ENCODE measurements at regions not wholly inside any gene's neighbourhood (a gene's known extent, or its start where the extent isn't known, plus 50 kb on each side); places are given as distances from the start of the nearest gene placed in this dataset.

DNA sequence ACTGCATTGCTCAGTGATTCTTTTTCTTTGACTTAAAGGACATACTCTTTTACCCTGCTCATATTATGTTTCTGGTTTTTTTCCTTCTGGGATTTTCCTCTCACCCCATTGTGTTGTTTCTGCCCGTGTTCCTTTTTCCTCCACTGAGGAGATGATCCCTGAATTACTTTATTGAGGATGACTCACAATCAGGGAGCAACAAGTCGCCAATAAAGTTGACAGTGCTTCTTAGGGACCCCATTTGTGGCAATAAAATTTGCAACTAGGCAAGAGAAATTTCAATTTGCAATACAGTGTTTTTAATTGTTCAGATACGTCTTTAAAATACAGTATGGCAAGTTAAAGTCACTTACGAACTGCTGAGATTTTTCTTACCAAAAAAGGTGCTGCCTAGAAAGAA, 217.9 kb downstream of the SOX4 start:
- Histone ChIP-seq H3K27ac (replicated peaks) (no peak overlapping the region), H3K27me3 (ENCODE audit: insufficient read depth, poor library complexity, severe bottlenecking) (no peaks in the 10 kb centered on the region), H3K4me3 (replicated peaks; ENCODE audit: insufficient read depth, low read length) (no peak overlapping the region)
- TF ChIP-seq GABPA (IDR thresholded peaks at IDR 0.05; ENCODE audit: low read depth) = no peak
- TF ChIP-seq, protein P1, sequence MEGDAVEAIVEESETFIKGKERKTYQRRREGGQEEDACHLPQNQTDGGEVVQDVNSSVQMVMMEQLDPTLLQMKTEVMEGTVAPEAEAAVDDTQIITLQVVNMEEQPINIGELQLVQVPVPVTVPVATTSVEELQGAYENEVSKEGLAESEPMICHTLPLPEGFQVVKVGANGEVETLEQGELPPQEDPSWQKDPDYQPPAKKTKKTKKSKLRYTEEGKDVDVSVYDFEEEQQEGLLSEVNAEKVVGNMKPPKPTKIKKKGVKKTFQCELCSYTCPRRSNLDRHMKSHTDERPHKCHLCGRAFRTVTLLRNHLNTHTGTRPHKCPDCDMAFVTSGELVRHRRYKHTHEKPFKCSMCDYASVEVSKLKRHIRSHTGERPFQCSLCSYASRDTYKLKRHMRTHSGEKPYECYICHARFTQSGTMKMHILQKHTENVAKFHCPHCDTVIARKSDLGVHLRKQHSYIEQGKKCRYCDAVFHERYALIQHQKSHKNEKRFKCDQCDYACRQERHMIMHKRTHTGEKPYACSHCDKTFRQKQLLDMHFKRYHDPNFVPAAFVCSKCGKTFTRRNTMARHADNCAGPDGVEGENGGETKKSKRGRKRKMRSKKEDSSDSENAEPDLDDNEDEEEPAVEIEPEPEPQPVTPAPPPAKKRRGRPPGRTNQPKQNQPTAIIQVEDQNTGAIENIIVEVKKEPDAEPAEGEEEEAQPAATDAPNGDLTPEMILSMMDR (IDR thresholded peaks at IDR 0.05; ENCODE audit: insufficient read depth, low read length) = no peak
- no peak for TF ChIP-seq POLR2AphosphoS5 (IDR thresholded peaks at IDR 0.05; ENCODE audit: low read depth)
- TF ChIP-seq, protein P2, sequence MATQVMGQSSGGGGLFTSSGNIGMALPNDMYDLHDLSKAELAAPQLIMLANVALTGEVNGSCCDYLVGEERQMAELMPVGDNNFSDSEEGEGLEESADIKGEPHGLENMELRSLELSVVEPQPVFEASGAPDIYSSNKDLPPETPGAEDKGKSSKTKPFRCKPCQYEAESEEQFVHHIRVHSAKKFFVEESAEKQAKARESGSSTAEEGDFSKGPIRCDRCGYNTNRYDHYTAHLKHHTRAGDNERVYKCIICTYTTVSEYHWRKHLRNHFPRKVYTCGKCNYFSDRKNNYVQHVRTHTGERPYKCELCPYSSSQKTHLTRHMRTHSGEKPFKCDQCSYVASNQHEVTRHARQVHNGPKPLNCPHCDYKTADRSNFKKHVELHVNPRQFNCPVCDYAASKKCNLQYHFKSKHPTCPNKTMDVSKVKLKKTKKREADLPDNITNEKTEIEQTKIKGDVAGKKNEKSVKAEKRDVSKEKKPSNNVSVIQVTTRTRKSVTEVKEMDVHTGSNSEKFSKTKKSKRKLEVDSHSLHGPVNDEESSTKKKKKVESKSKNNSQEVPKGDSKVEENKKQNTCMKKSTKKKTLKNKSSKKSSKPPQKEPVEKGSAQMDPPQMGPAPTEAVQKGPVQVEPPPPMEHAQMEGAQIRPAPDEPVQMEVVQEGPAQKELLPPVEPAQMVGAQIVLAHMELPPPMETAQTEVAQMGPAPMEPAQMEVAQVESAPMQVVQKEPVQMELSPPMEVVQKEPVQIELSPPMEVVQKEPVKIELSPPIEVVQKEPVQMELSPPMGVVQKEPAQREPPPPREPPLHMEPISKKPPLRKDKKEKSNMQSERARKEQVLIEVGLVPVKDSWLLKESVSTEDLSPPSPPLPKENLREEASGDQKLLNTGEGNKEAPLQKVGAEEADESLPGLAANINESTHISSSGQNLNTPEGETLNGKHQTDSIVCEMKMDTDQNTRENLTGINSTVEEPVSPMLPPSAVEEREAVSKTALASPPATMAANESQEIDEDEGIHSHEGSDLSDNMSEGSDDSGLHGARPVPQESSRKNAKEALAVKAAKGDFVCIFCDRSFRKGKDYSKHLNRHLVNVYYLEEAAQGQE (IDR thresholded peaks at IDR 0.05; ENCODE audit: insufficient replicate concordance, low read depth) = no peak
- no peak for TF ChIP-seq SPI1 (IDR thresholded peaks at IDR 0.05; ENCODE audit: borderline replicate concordance, low read depth)
- no peak for DNase-seq (ENCODE audit: low read depth in 1 of 2, low spot score in 1 of 2)

DNA sequence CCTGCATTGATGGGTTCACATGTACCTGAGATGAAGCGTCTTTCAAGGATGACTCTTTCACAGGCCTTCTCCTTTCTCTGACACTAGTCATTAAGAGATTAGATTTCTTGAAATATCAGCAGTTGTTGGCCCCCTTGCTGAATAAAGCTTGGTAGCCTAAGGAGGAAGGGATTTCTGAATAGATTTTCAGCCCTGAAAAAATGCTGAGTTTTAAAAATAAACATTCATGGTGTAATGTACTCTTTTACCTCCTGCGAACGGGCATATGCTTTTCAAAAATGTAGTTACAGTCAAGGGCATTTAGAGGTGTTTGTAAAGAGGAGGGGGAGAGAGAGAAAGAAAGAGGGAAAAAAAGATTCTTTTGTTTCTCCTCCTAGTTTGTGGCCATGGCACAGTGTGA, 222.7 kb downstream of the SOX4 start:
- no peak for DNase-seq (ENCODE audit: low read depth in 1 of 2, low spot score in 1 of 2)
- Histone ChIP-seq H3K4me3 (replicated peaks; ENCODE audit: insufficient read depth, low read length) (no peak overlapping the region), H3K27me3 (ENCODE audit: insufficient read depth, poor library complexity, severe bottlenecking) (no peaks in the 10 kb centered on the region), H3K27ac (replicated peaks) (no peak overlapping the region)
- TF ChIP-seq, protein P2 (IDR thresholded peaks at IDR 0.05; ENCODE audit: insufficient replicate concordance, low read depth) = no peak
- TF ChIP-seq, protein P1 (IDR thresholded peaks at IDR 0.05; ENCODE audit: insufficient read depth, low read length) = no peak
- TF ChIP-seq SPI1 (IDR thresholded peaks at IDR 0.05; ENCODE audit: borderline replicate concordance, low read depth) (no peak), GABPA (IDR thresholded peaks at IDR 0.05; ENCODE audit: low read depth) (no peak), POLR2AphosphoS5 (IDR thresholded peaks at IDR 0.05; ENCODE audit: low read depth) (no peak)

DNA sequence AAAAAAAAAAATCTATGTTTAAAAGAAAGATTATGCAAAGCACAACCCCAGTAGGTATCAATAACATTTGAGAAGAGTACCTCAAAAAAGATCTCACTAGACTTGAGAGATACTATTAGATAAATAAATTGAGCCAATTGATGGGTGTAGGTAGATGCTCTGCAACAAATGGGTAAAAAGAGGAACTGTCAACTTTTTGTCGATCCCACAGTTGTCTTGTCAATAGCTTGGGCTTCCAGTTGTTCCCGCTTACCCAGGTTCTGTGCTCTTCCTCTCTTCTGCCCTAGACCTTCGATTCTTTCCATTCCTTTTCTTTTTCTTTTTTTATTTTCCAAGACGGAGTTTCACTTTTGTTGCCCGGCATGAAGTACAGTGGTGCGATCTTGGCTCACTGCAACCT, 226.9 kb downstream of the SOX4 start:
- TF ChIP-seq, protein P2 (IDR thresholded peaks at IDR 0.05; ENCODE audit: insufficient replicate concordance, low read depth) = no peak
- peak; percentile 50 for TF ChIP-seq SPI1 (IDR thresholded peaks at IDR 0.05; ENCODE audit: borderline replicate concordance, low read depth)
- Histone ChIP-seq H3K27me3 (ENCODE audit: insufficient read depth, poor library complexity, severe bottlenecking) (no peaks in the 10 kb centered on the region), H3K4me3 (replicated peaks; ENCODE audit: insufficient read depth, low read length) (no peak overlapping the region), H3K27ac (replicated peaks) (no peak overlapping the region)
- no peak for DNase-seq (ENCODE audit: low read depth in 1 of 2, low spot score in 1 of 2)

DNA sequence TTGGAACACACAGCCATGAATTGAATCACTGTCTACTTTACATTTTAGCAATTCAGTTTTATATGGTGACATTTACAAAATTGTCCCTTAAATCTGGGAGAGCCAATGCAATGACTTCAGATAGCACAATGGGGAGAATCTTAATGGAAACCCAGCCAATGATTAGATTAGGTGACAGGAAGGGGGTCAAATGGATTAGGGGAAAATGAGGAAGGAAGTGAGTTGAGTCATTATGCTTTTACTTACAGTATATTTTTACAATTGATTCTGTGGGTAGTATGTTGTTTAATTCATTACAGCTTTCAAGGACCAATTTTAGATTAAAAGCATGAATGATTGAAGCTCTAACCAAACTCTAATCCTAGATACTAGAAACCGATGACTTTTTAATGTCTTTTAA, 229.8 kb downstream of the SOX4 start:
- Histone ChIP-seq H3K4me3 (replicated peaks; ENCODE audit: insufficient read depth, low read length) (no peak overlapping the region), H3K27me3 (ENCODE audit: insufficient read depth, poor library complexity, severe bottlenecking) (no peaks in the 10 kb centered on the region), H3K27ac (replicated peaks) (no peak overlapping the region)
- no peak for DNase-seq (ENCODE audit: low read depth in 1 of 2, low spot score in 1 of 2)
- no peak for TF ChIP-seq GABPA (IDR thresholded peaks at IDR 0.05; ENCODE audit: low read depth)
- no peak for TF ChIP-seq POLR2AphosphoS5 (IDR thresholded peaks at IDR 0.05; ENCODE audit: low read depth)
- TF ChIP-seq, protein P2 (IDR thresholded peaks at IDR 0.05; ENCODE audit: insufficient replicate concordance, low read depth) = no peak
- TF ChIP-seq SPI1 (IDR thresholded peaks at IDR 0.05; ENCODE audit: borderline replicate concordance, low read depth) = no peak
- TF ChIP-seq, protein P1 (IDR thresholded peaks at IDR 0.05; ENCODE audit: insufficient read depth, low read length) = no peak
